Lung (tissue), 11 donors: ENCODE measurements at regions not wholly inside any gene's neighbourhood (a gene's known extent, or its start where the extent isn't known, plus 50 kb on each side); places are given as distances from the start of the nearest gene placed in this dataset.

Experiments
- ATAC-seq: fragments of 200-7000 bp; cut with Tn5 transposase; one replicate; pipeline ENCODE4 v1.9.1; 2020; ENCODE audit warnings: moderate number of reproducible peaks; ENCODE audit not compliant: insufficient read depth, low FRiP score
- DNase-seq, 3 donors: peaks; one replicate each; pipeline ENCODE4 v3.0.0-alpha.2; 2013 to 2017
- H3K27ac ChIP-seq, 2 donors: one replicate each; pipeline ENCODE4 v1.5.1; 2013; ENCODE audit warnings: mild to moderate bottlenecking in 2 of 2, moderate library complexity in 2 of 2, control low read depth in 1 of 2, inconsistent platforms in 1 of 2, low read depth in 1 of 2, low read length in 1 of 2
- H3K27me3 ChIP-seq, 3 donors: one replicate each; pipeline ENCODE4 v1.5.1; 2013; ENCODE audit warnings: low read length in 2 of 3; ENCODE audit not compliant: control insufficient read depth in 3 of 3, insufficient read depth in 3 of 3
- H3K36me3 ChIP-seq, 4 donors: one replicate each; pipeline ENCODE4 v1.5.1; 2013; ENCODE audit warnings: low read length in 4 of 4, mild to moderate bottlenecking in 1 of 4, moderate library complexity in 1 of 4; ENCODE audit not compliant: control insufficient read depth in 4 of 4, insufficient read depth in 4 of 4
- H3K4me1 ChIP-seq, 5 donors: one replicate each; pipeline ENCODE4 v1.5.1; 2013; ENCODE audit warnings: low read length in 5 of 5, mild to moderate bottlenecking in 2 of 5, moderate library complexity in 1 of 5; ENCODE audit not compliant: control insufficient read depth in 5 of 5, insufficient read depth in 5 of 5
- H3K4me3 ChIP-seq: one replicate; pipeline ENCODE4 v1.5.1; 2013; ENCODE audit warnings: mild to moderate bottlenecking, control low read depth, moderate library complexity
- H3K9ac ChIP-seq, 2 donors: one replicate each; pipeline ENCODE4 v1.5.1; 2013; ENCODE audit warnings: low read length in 2 of 2, control low read depth in 1 of 2; ENCODE audit not compliant: insufficient read depth in 1 of 2
- H3K9me3 ChIP-seq, 4 donors: one replicate each; pipeline ENCODE4 v1.5.1; 2013; ENCODE audit warnings: low read length in 3 of 4, mild to moderate bottlenecking in 1 of 4, moderate library complexity in 1 of 4; ENCODE audit not compliant: control insufficient read depth in 4 of 4, insufficient read depth in 3 of 4
- CTCF ChIP-seq: IDR thresholded peaks from 2 replicates; pipeline ENCODE4 v1.5.1; 2012; ENCODE audit warnings: mild to moderate bottlenecking; ENCODE audit errors: control extremely low read depth, extremely low read depth
- WGBS, 2 donors: extraction: QIAGEN DNeasy Blood & Tissue Kit; methylation state at CpG; one replicate each; pipeline ENCODE4 v1.1.7; 2013; 5-methylcytosine and 5-hydroxymethylcytosine counted together
- donor health status: control.
- donor health status: control.
- donor health status: Bipolar disorder and iron deficiency.
- donor health status: healthy.
- donor health status: DM: yes; HTN: yes; CAD: no.

DNA sequence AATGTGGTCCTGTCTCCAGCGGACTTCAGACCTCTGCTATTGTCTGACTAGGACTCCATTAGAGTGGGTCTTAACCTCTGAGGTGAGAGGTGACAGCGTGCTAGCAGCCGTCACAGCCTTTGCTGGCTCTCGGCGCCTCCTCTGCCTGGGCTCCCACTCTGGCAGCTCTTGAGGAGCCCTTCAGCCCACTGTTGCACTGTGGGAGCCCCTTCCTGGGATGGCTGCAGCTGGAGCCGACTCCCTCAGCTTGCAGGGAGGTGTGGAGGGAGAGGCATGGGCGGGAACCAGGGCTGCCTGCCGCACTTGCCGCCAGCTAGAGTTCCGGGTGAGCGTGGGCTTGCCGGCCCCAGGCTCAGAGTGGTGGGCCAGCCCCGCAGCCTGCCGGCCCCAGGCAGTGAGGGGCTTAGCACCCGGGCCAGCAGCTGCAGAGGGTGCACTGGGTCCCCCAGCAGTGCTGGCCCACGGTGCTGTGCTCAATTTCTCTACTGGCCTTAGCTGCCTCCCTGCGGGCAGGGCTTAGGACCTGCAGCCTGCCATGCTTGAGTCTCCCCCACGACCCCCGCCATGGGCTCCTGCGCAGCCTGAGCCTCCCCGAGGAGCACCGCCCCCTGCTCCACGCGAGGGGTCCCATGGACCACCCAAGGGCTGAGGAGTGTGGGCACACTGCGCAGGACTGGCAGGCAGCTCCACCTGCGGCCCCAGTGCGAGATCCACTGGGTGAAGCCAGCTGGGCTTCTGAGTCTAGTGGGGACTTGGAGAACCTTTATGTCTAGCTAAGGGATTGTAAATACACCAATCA, 163.4 kb upstream of the ITM2A start:
- DNase-seq (no peak), ATAC-seq (no peak)
- H3K9ac ChIP-seq = no peak overlapping the region
- peaks cover 0 to 10% (median 4%) of the 10 kb centered on the region in 4 donors for H3K9me3 ChIP-seq
- H3K4me1 ChIP-seq = no peaks in the 10 kb centered on the region
- TF ChIP-seq CTCF = no peak
- no peaks in the 10 kb centered on the region for H3K27me3 ChIP-seq
- H3K36me3 ChIP-seq = no peaks in the 10 kb centered on the region
- WGBS, 2 donors = 81 to 89% methylated on average over 16 to 27 of the region's 27 CpGs
- no peak overlapping the region for H3K4me3 ChIP-seq
- no peak overlapping the region for H3K27ac ChIP-seq

DNA sequence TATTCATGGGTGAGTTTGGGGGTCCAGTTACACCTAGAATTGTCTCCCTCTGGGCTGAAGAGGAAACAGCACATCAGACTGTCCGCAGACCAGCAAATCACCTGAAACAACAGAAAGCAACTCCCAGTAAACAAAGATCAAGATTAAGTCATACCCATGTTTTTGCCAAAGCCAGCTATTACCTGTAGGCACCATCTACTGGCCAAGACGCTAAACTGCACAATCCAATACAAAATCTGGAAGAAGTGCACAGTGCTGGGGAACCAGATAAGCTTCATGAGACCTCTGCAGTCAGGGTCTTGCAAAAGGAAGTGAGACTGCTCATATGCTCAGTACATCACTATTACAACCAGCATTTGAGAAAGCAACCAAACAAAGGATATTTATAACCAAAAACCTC, 157.5 kb upstream of the ITM2A start:
- peaks cover 0 to 5% (median 2%) of the 10 kb centered on the region in 4 donors for H3K9me3 ChIP-seq
- no peak overlapping the region for H3K4me3 ChIP-seq
- ATAC-seq (no peak), DNase-seq (no peak)
- H3K36me3 ChIP-seq = no peaks in the 10 kb centered on the region
- H3K27me3 ChIP-seq = no peaks in the 10 kb centered on the region
- no peak for TF ChIP-seq CTCF
- no peak overlapping the region for H3K9ac ChIP-seq
- 36 to 49% methylated on average over 2 of the region's 2 CpGs for WGBS, 2 donors
- no peak overlapping the region for H3K27ac ChIP-seq
- H3K4me1 ChIP-seq = no peaks in the 10 kb centered on the region

DNA sequence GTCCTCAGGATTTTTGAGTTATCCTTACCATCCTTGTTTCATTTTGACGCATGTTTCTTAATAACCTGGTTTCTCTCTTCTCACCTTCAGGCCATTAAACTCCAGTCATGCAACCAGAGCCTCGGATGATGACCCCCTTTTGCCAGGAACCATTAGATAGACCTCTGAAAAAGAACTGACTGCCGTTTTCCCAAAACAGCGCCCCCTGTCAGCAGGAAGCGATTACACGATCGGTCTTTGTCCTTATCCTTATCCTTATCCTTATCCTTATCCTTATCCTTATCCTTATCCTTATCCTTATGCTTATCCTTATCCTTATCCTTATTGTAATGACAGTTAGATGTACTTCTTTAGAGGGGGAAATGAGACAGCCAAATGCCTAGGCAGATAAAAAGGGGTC, 148.4 kb upstream of the ITM2A start:
- DNase-seq (no peak), ATAC-seq (no peak)
- Histone ChIP-seq H3K27me3 (no peaks in the 10 kb centered on the region), H3K4me3 (no peak overlapping the region), H3K9me3 (peaks cover 0 to 3% (median 0%) of the 10 kb centered on the region in 4 donors), H3K9ac (no peak overlapping the region), H3K4me1 (no peaks in the 10 kb centered on the region), H3K36me3 (no peaks in the 10 kb centered on the region), H3K27ac (no peak overlapping the region)
- 56 to 80% methylated on average over 7 of the region's 7 CpGs for WGBS, 2 donors
- no peak for TF ChIP-seq CTCF
